SK-N-SH (cell line): ENCODE measurements at regions not wholly inside any gene's neighbourhood (a gene's known extent, or its start where the extent isn't known, plus 50 kb on each side); places are given as distances from the start of the nearest gene placed in this dataset.

Experiments used
- CTCF ChIA-PET: fragments of 300-600, 350-600 bp; formaldehyde crosslinking; extraction: SDS; loops from one replicate; lab custom pipeline; 2021; lab: Yijun Ruan, JAX
- POLR2A ChIA-PET: fragments of 350-600 bp; sonication (Branson Sonifier 250); formaldehyde crosslinking; extraction: SDS; loops from one replicate; lab custom pipeline; 2020; ENCODE audit warnings: antibody characterized with exemption, inconsistent platforms; lab: Yijun Ruan, JAX
- DNase-seq: peaks from one replicate; pipeline ENCODE4 v3.0.0; 2012
- H2AFZ ChIP-seq: fragments of 200-600 bp; sonication (generic); 2 replicates; pipeline ENCODE4 v1.8.1; 2016; ENCODE audit warnings: antibody characterized with exemption, mild to moderate bottlenecking, low read depth
- H3F3A ChIP-seq: fragments of 200-600 bp; sonication (generic); replicated peaks from 2 replicates; pipeline ENCODE3; 2016; ENCODE audit warnings: antibody characterized with exemption, mild to moderate bottlenecking; ENCODE audit not compliant: insufficient read depth
- H3K27ac ChIP-seq, 2 experiments: fragments of 200-500 bp in 1 of 2; fragments of 200-600 bp in 1 of 2; sonication (Bioruptor generic) in 1 of 2; sonication (generic), shearing (Covaris generic) in 1 of 2; 2 replicates each; pipeline versions ENCODE4 v1.5.1 to v1.6.1; 2014 to 2016; ENCODE audit warnings: low read depth in 2 of 2, inconsistent platforms in 1 of 2, low read length in 1 of 2, mild to moderate bottlenecking in 1 of 2, mixed read lengths in 1 of 2
- H3K27me3 ChIP-seq: fragments of 200-600 bp; sonication (generic), shearing (Covaris generic); 2 replicates; pipeline ENCODE4 v1.6.1; 2016; ENCODE audit warnings: mixed run types; ENCODE audit not compliant: insufficient read depth
- H3K36me3 ChIP-seq, 2 experiments: fragments of 200-500 bp in 1 of 2; fragments of 200-600 bp in 1 of 2; sonication (Bioruptor generic) in 1 of 2; sonication (generic) in 1 of 2; replicated peaks in 1 of 2; 2 replicates each; pipeline versions ENCODE3 to v1.5.1; 2014 to 2016; ENCODE audit warnings: low read length in 1 of 2, mild to moderate bottlenecking in 1 of 2; ENCODE audit not compliant: insufficient read depth in 2 of 2, control insufficient read depth in 1 of 2
- H3K4me1 ChIP-seq, 2 experiments: fragments of 200-500 bp in 1 of 2; fragments of 200-600 bp in 1 of 2; sonication (Bioruptor generic) in 1 of 2; sonication (generic), shearing (Covaris generic) in 1 of 2; 2 replicates each; pipeline versions ENCODE4 v1.5.1 to v1.6.1; 2014 to 2016; ENCODE audit warnings: low read depth in 1 of 2, low read length in 1 of 2, mixed run types in 1 of 2; ENCODE audit not compliant: insufficient read depth in 2 of 2, control insufficient read depth in 1 of 2
- H3K4me2 ChIP-seq: fragments of 200-600 bp; sonication (generic), shearing (Covaris generic); 2 replicates; pipeline ENCODE4 v1.6.1; 2017; ENCODE audit warnings: mixed run types
- H3K4me3 ChIP-seq, 2 experiments: fragments of 200-500 bp in 1 of 2; fragments of 200-600 bp in 1 of 2; sonication (Bioruptor generic) in 1 of 2; sonication (generic), shearing (Covaris generic) in 1 of 2; 2 replicates each; pipeline versions ENCODE4 v1.5.1 to v1.8.1; 2014 to 2016; ENCODE audit warnings: low read depth in 2 of 2, inconsistent platforms in 1 of 2, low read length in 1 of 2, mild to moderate bottlenecking in 1 of 2, mixed read lengths in 1 of 2, moderate library complexity in 1 of 2
- H3K79me2 ChIP-seq: fragments of 200-600 bp; sonication (generic); 2 replicates; pipeline ENCODE4 v1.8.1; 2017; ENCODE audit warnings: mild to moderate bottlenecking; ENCODE audit not compliant: insufficient read depth
- H3K9ac ChIP-seq: fragments of 200-600 bp; sonication (generic); 2 replicates; pipeline ENCODE4 v1.6.1; 2017; ENCODE audit warnings: mixed run types
- H3K9me2 ChIP-seq: fragments of 200-600 bp; sonication (generic); 2 replicates; pipeline ENCODE4 v1.6.1; 2017; ENCODE audit warnings: mixed run types
- H3K9me3 ChIP-seq: fragments of 200-600 bp; sonication (generic); 2 replicates; pipeline ENCODE4 v1.6.1; 2017; ENCODE audit warnings: mixed run types, mild to moderate bottlenecking, moderate library complexity
- H4K20me1 ChIP-seq: fragments of 200-600 bp; sonication (generic); 2 replicates; pipeline ENCODE4 v1.6.1; 2017; ENCODE audit warnings: mild to moderate bottlenecking, mixed run types; ENCODE audit not compliant: insufficient read depth
- ELF1 ChIP-seq: IDR thresholded peaks from 2 replicates; pipeline ENCODE4 v1.4.0; 2012
- EP300 ChIP-seq, 2 experiments: IDR thresholded peaks; 2 replicates each; pipeline versions ENCODE4 v1.4.0 to v1.6.1; 2012; ENCODE audit warnings: borderline replicate concordance in 1 of 2, low read depth in 1 of 2, low read length in 1 of 2
- EZH2phosphoT487 ChIP-seq: fragments of 200-600 bp; sonication (generic); IDR thresholded peaks from 2 replicates; pipeline ENCODE4 v1.6.1; 2017; ENCODE audit warnings: low read depth, mixed run types, mild to moderate bottlenecking, antibody characterized with exemption, moderate library complexity, borderline replicate concordance
- FOSL2 ChIP-seq: IDR thresholded peaks from 2 replicates; pipeline ENCODE4 v1.4.0; 2012; ENCODE audit warnings: low read depth, mild to moderate bottlenecking, moderate library complexity, borderline replicate concordance
- FOXM1 ChIP-seq: IDR thresholded peaks from 2 replicates; pipeline ENCODE4 v1.4.0; 2012; ENCODE audit warnings: low read depth, mild to moderate bottlenecking
- GATA2 ChIP-seq: sonication (generic); formaldehyde crosslinking; IDR thresholded peaks from 2 replicates; pipeline ENCODE4 v1.5.0; 2020; ENCODE audit warnings: mild to moderate bottlenecking, missing genetic modification reagents
- IRF3 ChIP-seq: fragments of 150-350 bp; IDR thresholded peaks from 2 replicates; pipeline ENCODE4 v1.6.1; 2016; ENCODE audit warnings: mild to moderate bottlenecking, low read depth, low read length
- JUND ChIP-seq: IDR thresholded peaks from 2 replicates; pipeline ENCODE4 v1.4.0; 2012
- MXI1 ChIP-seq: IDR thresholded peaks from 2 replicates; pipeline ENCODE4 v1.6.1; 2012; ENCODE audit warnings: mild to moderate bottlenecking, low read depth, low read length, improper control_type of control experiment
- NRF1 ChIP-seq: IDR thresholded peaks from 2 replicates; pipeline ENCODE4 v1.6.1; 2012; ENCODE audit warnings: low read depth, mild to moderate bottlenecking, low read length
- POLR2AphosphoS5 ChIP-seq: IDR thresholded peaks from 2 replicates; pipeline ENCODE4 v1.6.1; 2012; ENCODE audit warnings: low read depth, low read length
- RCOR1 ChIP-seq: fragments of 150-350 bp; IDR thresholded peaks from 2 replicates; pipeline ENCODE4 v1.6.1; 2017; ENCODE audit warnings: antibody characterized with exemption, low read length
- SIN3A ChIP-seq: IDR thresholded peaks from 2 replicates; pipeline ENCODE4 v1.6.1; 2012; ENCODE audit warnings: low read depth, mild to moderate bottlenecking, low read length, moderate library complexity, borderline replicate concordance
- TCF12 ChIP-seq: IDR thresholded peaks from 2 replicates; pipeline ENCODE4 v1.4.0; 2012
- ZBTB33 ChIP-seq: IDR thresholded peaks from 2 replicates; pipeline ENCODE4 v1.4.0; 2012; ENCODE audit warnings: low read depth, borderline replicate concordance
- WGBS: methylation state at CpG from one replicate; pipeline ENCODE4 v1.1.6; 2017; ENCODE audit warnings: low lambda C conversion rate; 5-methylcytosine and 5-hydroxymethylcytosine counted together
- TF ChIP-seq, protein P1 (sequence below): IDR thresholded peaks from 2 replicates; pipeline ENCODE4; 2012
- TF ChIP-seq, protein P2 (sequence below): fragments of 200-600 bp; sonication (generic); IDR thresholded peaks from 2 replicates; pipeline ENCODE4 v1.6.1; 2017; ENCODE audit warnings: antibody characterized with exemption, mild to moderate bottlenecking, moderate library complexity

DNA sequence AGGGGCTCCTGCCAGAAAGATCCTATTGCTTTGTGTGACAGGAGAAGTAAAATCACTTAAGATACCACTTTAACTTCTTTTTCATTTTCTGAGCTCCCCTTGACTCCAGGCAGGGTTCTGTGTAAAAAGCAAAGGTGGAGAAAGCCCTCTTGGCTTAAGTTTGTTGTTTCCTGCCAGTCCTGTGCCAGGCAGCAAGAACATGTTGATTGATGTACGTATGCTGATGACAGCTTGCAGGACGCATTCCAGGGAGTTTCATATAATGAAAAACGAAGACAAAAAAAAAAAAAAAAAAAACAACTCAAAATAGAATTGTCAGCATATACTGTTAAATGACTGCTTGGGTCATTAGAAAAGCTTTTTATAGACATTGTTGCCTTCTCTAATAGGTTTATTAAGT, 251.7 kb downstream of the PSAT1 start (continued):
- TF ChIP-seq GATA2 (CRISPR knock-in tag) (no peak), ZBTB33 (no peak)

GRCh38 chr9:78549711-78550110, 252.8 kb downstream of the PSAT1 start:
- Histone ChIP-seq H3K9me2 (no peaks in the 10 kb centered on the region), H3K4me1 (no peaks in the 10 kb centered on the region), H3K4me2 (no peak overlapping the region), H3F3A (no peaks in the 10 kb centered on the region), H3K4me3 (no peak overlapping the region), H3K27ac (no peak overlapping the region), H3K9ac (no peak overlapping the region), H4K20me1 (no peaks in the 10 kb centered on the region), H3K27me3 (no peaks in the 10 kb centered on the region), H3K36me3 (no peaks in the 10 kb centered on the region), H3K9me3 (no peaks in the 10 kb centered on the region), H2AFZ (no peak overlapping the region), H3K79me2 (no peaks in the 10 kb centered on the region)
- DNase-seq = no peak
- ChIA-PET POLR2A (no interaction called here), CTCF (no interaction called here)
- WGBS = 64% methylated on average over 3 of the region's 3 CpGs
- TF ChIP-seq EZH2phosphoT487 (no peak), ELF1 (no peak), MXI1 (no peak), IRF3 (no peak), GATA2 (CRISPR knock-in tag) (no peak), FOXM1 (no peak), SIN3A (no peak), JUND (no peak), RCOR1 (no peak)
- TF ChIP-seq, protein P1, sequence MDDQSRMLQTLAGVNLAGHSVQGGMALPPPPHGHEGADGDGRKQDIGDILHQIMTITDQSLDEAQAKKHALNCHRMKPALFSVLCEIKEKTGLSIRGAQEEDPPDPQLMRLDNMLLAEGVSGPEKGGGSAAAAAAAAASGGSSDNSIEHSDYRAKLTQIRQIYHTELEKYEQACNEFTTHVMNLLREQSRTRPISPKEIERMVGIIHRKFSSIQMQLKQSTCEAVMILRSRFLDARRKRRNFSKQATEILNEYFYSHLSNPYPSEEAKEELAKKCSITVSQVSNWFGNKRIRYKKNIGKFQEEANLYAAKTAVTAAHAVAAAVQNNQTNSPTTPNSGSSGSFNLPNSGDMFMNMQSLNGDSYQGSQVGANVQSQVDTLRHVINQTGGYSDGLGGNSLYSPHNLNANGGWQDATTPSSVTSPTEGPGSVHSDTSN = no peak

- H3K36me3 ChIP-seq = no peaks in the 10 kb centered on the region
- H3K79me2 ChIP-seq = no peaks in the 10 kb centered on the region
- H3F3A ChIP-seq = no peaks in the 10 kb centered on the region
- no peaks in the 10 kb centered on the region for H4K20me1 ChIP-seq
- H3K4me1 ChIP-seq = no peaks in the 10 kb centered on the region
- no peak overlapping the region for H2AFZ ChIP-seq
- no peak for TF ChIP-seq POLR2AphosphoS5
- no peak for TF ChIP-seq TCF12
- no peak for TF ChIP-seq FOSL2
- TF ChIP-seq NRF1 = no peak
- TF ChIP-seq, protein P2, sequence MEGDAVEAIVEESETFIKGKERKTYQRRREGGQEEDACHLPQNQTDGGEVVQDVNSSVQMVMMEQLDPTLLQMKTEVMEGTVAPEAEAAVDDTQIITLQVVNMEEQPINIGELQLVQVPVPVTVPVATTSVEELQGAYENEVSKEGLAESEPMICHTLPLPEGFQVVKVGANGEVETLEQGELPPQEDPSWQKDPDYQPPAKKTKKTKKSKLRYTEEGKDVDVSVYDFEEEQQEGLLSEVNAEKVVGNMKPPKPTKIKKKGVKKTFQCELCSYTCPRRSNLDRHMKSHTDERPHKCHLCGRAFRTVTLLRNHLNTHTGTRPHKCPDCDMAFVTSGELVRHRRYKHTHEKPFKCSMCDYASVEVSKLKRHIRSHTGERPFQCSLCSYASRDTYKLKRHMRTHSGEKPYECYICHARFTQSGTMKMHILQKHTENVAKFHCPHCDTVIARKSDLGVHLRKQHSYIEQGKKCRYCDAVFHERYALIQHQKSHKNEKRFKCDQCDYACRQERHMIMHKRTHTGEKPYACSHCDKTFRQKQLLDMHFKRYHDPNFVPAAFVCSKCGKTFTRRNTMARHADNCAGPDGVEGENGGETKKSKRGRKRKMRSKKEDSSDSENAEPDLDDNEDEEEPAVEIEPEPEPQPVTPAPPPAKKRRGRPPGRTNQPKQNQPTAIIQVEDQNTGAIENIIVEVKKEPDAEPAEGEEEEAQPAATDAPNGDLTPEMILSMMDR = no peak
- TF ChIP-seq EP300 (IDR thresholded peaks at IDR 0.05; ENCODE audit: borderline replicate concordance in 1 of 2, low read depth in 1 of 2, low read length in 1 of 2) = no peak
- TF ChIP-seq GATA2 (CRISPR knock-in tag) = no peak
- TF ChIP-seq, all 33 proteins: peak for 0
- Histone ChIP-seq H3K4me2 (no peak overlapping the region), H3K27ac (no peak overlapping the region), H3K27me3 (no peaks in the 10 kb centered on the region), H3K4me3 (no peak overlapping the region), H3K9me3 (no peaks in the 10 kb centered on the region), H3K9ac (no peak overlapping the region), H3K9me2 (no peaks in the 10 kb centered on the region)
- 33% methylated on average over 1 of the region's 1 CpG for WGBS
- no peak for DNase-seq
- CTCF ChIA-PET = interaction anchor here (0.9 kb wide), 2 partner anchors 9 to 11 kb away, joined by 3 read pairs; no protein-coding TSS in a partner anchor
- POLR2A ChIA-PET = no interaction called here
Observed at GRCh38 chr9:78552802-78553201, 255.9 kb downstream of the PSAT1 start.
